ENCODE measurements at regions not wholly inside any gene's neighbourhood (a gene's known extent, or its start where the extent isn't known, plus 50 kb on each side); places are given as distances from the start of the nearest gene placed in this dataset.
A peak's percentile ranks its signal among the peaks of the same experiment; 100 is the strongest.

- DNase-seq, result no peak
Measured at GRCh38 chr3:124512881-124513609, 217.2 kb upstream of the UMPS start.

- DNase-seq, result no peak
Measured at GRCh38 chr3:124513610-124513997, 216.6 kb upstream of the UMPS start.

GRCh38 chr3:124514683-124515082 lies 215.6 kb upstream of the UMPS start:
- DNase-seq, result no peak

- DNase-seq, result no peak
Measured at GRCh38 chr3:124516333-124516732, 213.9 kb upstream of the UMPS start.

- no peak for DNase-seq
Measured at GRCh38 chr3:124517306-124517705, 212.9 kb upstream of the UMPS start.

GRCh38 chr3:124518350-124518749 lies 211.9 kb upstream of the UMPS start:
- DNase-seq, result no peak

- DNase-seq, result no peak
Measured at GRCh38 chr3:124519591-124520194, 210.6 kb upstream of the UMPS start.

- no peak for DNase-seq
Measured at GRCh38 chr3:124520970-124521369, 209.3 kb upstream of the UMPS start.

- DNase-seq, result no peak
Measured at GRCh38 chr3:124522082-124522625, 208.1 kb upstream of the UMPS start.

- DNase-seq, result peak; percentile 12
Measured at GRCh38 chr3:124526601-124527000, 203.7 kb upstream of the UMPS start.

GRCh38 chr3:124529826-124530571 lies 200.3 kb upstream of the UMPS start:
- DNase-seq, result no peak

GRCh38 chr3:124530916-124531315 lies 199.3 kb upstream of the UMPS start:
- no peak for DNase-seq

- DNase-seq, result no peak
Measured at GRCh38 chr3:124532071-124532470, 198.2 kb upstream of the UMPS start.

- no peak for DNase-seq
Measured at GRCh38 chr3:124535306-124535705, 194.9 kb upstream of the UMPS start.

- no peak for DNase-seq
Measured at GRCh38 chr3:124540550-124541211, 189.6 kb upstream of the UMPS start.

GRCh38 chr3:124542214-124542869 lies 187.9 kb upstream of the UMPS start:
- no peak for DNase-seq

GRCh38 chr3:124545891-124546290 lies 184.4 kb upstream of the UMPS start:
- no peak for DNase-seq

- DNase-seq, result no peak
Measured at GRCh38 chr3:124552224-124552623, 178.0 kb upstream of the UMPS start.

- DNase-seq, result no peak
Measured at GRCh38 chr3:124553178-124553577, 177.1 kb upstream of the UMPS start.

- DNase-seq, result no peak
Measured at GRCh38 chr3:124556636-124557035, 173.6 kb upstream of the UMPS start.

- peak; percentile 44 for DNase-seq
Measured at GRCh38 chr3:124557433-124558232, 172.6 kb upstream of the UMPS start.
